ENCODE measurements at regions not wholly inside any gene's neighbourhood (a gene's known extent, or its start where the extent isn't known, plus 50 kb on each side); places are given as distances from the start of the nearest gene placed in this dataset.

DNA sequence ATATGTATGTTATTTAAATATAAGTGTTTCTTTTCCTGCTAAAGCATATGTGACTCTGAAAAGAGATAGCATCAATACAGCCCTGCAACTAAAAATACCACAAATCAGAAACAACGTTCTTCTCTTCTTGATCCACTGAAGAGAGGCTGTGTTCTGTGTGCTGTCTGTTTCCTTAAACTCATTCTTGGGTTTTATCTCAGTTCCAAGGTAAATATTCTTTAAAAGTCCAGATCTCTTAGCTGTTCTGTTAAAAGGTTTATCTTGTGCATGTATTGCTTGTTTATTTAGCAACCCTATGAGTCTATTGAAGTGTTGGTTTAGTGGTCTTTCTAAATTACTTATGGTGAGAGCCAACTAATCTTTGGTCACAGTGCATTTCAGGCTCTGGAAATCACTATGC, 173.3 kb upstream of the NT5C1B start:
- TF ChIP-seq CTCF (IDR thresholded peaks at IDR 0.05 in 2 of 3, conservative IDR thresholded peaks at IDR 0.05 in 1 of 3; ENCODE audit: insufficient read depth in 2 of 3, low read depth in 1 of 3, low read length in 3 of 3): no peak
- no peak for TF ChIP-seq TAL1 (IDR thresholded peaks at IDR 0.05)
- TF ChIP-seq, protein P1, sequence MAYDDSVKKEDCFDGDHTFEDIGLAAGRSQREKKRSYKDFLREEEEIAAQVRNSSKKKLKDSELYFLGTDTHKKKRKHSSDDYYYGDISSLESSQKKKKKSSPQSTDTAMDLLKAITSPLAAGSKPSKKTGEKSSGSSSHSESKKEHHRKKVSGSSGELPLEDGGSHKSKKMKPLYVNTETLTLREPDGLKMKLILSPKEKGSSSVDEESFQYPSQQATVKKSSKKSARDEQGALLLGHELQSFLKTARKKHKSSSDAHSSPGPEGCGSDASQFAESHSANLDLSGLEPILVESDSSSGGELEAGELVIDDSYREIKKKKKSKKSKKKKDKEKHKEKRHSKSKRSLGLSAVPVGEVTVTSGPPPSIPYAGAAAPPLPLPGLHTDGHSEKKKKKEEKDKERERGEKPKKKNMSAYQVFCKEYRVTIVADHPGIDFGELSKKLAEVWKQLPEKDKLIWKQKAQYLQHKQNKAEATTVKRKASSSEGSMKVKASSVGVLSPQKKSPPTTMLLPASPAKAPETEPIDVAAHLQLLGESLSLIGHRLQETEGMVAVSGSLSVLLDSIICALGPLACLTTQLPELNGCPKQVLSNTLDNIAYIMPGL (CRISPR knock-in tag; IDR thresholded peaks at IDR 0.05): no peak
- TF ChIP-seq ZBTB26 (CRISPR knock-in tag; IDR thresholded peaks at IDR 0.05): no peak
- TF ChIP-seq CBX5 (IDR thresholded peaks at IDR 0.05; ENCODE audit: borderline replicate concordance, low read depth): no peak
- TF ChIP-seq ZNF324 (CRISPR knock-in tag; IDR thresholded peaks at IDR 0.05): no peak
- no peak for TF ChIP-seq RBM25 (IDR thresholded peaks at IDR 0.05; ENCODE audit: low read depth, low read length, severe bottlenecking)
- no peak for TF ChIP-seq TEAD4 (IDR thresholded peaks at IDR 0.05; ENCODE audit: low read length)
- TF ChIP-seq TEAD4 (CRISPR knock-in tag; IDR thresholded peaks at IDR 0.05; ENCODE audit: borderline replicate concordance): no peak
- no peak for TF ChIP-seq ZBTB34 (CRISPR knock-in tag; IDR thresholded peaks at IDR 0.05)
- no peak for TF ChIP-seq CEBPZ (IDR thresholded peaks at IDR 0.05; ENCODE audit: borderline replicate concordance, low read depth, low read length)
- no peak for TF ChIP-seq GATAD2A (IDR thresholded peaks at IDR 0.05)
- no peak for TF ChIP-seq RBM39 (optimal IDR thresholded peaks at IDR 0.05; ENCODE audit: low read depth, low read length)
- no peak for TF ChIP-seq BCL6 (CRISPR knock-in tag; IDR thresholded peaks at IDR 0.05)
- no peak for TF ChIP-seq ARID2 (IDR thresholded peaks at IDR 0.05)
